Lower lobe of right lung (tissue), 2 donors: ENCODE measurements at regions not wholly inside any gene's neighbourhood (a gene's known extent, or its start where the extent isn't known, plus 50 kb on each side); places are given as distances from the start of the nearest gene placed in this dataset.
A peak's percentile ranks its signal among the peaks of the same experiment; 100 is the strongest.

ENCODE experiments used
- ATAC-seq, 2 donors: fragments of 200-7000 bp; cut with Tn5 transposase; one replicate each; pipeline ENCODE4 v1.9.1; 2020 to 2022; ENCODE audit warnings: mild to moderate bottlenecking in 2 of 2, moderate library complexity in 2 of 2
- DNase-seq: peaks from one replicate; pipeline ENCODE4 v3.0.0-alpha.2; 2020
- H3K27ac ChIP-seq: fragments of 200-600 bp; one replicate; pipeline ENCODE4 v1.8.0; 2022
- H3K27me3 ChIP-seq: fragments of 200-600 bp; one replicate; pipeline ENCODE4 v1.8.0; 2022; ENCODE audit warnings: low read depth
- H3K36me3 ChIP-seq: fragments of 200-600 bp; one replicate; pipeline ENCODE4 v1.8.0; 2022; ENCODE audit warnings: mild to moderate bottlenecking
- H3K4me1 ChIP-seq: fragments of 200-600 bp; one replicate; pipeline ENCODE4 v1.8.0; 2022
- H3K4me3 ChIP-seq: fragments of 200-600 bp; one replicate; pipeline ENCODE4 v1.8.0; 2022; ENCODE audit warnings: mild to moderate bottlenecking
- H3K9me3 ChIP-seq: fragments of 200-600 bp; one replicate; pipeline ENCODE4 v1.8.0; 2022
- intact Hi-C: fragments of 100-400 bp; cut with DNase I; formaldehyde crosslinking; loops from one replicate; pipeline ENCODE4 v1.11.0; 2022
- TF ChIP-seq, protein P1 (sequence below): fragments of 200-600 bp; IDR thresholded peaks from one replicate; pipeline ENCODE4 v1.8.0; 2022; ENCODE audit warnings: antibody characterized with exemption, mild to moderate bottlenecking
- donor health status: DM: no; HTN: yes; CAD: no; lungs with severe emphysema.

DNA sequence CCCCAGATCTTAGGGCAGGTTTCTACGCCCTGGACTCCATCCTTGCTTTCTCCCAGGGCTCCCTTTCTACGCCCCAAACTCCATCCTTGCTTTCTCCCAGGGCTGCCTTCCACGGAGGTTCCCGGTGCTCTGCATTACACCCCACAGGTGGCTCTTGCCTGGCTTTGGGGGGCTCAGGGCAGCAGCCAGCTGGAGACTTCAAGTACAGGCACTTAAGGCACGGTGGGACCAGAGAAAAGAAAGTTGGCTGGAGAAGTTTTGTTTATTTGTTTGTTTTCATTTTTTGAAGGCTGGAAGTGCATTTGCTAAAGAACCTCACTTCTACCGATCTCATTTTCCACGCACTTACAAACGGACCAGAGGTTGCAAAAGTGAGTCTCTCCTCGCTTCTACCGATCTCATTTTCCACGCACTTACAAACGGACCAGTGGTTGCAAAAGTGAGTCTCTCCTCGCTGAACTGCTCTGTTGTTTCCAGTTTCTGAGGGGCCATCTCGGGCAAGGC is 103.8 kb upstream of the MED13L start:
- intact Hi-C loops = no loop called here
- H3K4me1 ChIP-seq = peaks cover 17% of the 10 kb centered on the region
- H3K9me3 ChIP-seq = no peaks in the 10 kb centered on the region
- H3K4me3 ChIP-seq = no peak overlapping the region
- H3K27me3 ChIP-seq = no peaks in the 10 kb centered on the region
- no peaks in the 10 kb centered on the region for H3K36me3 ChIP-seq
- no peak for DNase-seq
- H3K27ac ChIP-seq = no peak overlapping the region
- TF ChIP-seq, protein P1, sequence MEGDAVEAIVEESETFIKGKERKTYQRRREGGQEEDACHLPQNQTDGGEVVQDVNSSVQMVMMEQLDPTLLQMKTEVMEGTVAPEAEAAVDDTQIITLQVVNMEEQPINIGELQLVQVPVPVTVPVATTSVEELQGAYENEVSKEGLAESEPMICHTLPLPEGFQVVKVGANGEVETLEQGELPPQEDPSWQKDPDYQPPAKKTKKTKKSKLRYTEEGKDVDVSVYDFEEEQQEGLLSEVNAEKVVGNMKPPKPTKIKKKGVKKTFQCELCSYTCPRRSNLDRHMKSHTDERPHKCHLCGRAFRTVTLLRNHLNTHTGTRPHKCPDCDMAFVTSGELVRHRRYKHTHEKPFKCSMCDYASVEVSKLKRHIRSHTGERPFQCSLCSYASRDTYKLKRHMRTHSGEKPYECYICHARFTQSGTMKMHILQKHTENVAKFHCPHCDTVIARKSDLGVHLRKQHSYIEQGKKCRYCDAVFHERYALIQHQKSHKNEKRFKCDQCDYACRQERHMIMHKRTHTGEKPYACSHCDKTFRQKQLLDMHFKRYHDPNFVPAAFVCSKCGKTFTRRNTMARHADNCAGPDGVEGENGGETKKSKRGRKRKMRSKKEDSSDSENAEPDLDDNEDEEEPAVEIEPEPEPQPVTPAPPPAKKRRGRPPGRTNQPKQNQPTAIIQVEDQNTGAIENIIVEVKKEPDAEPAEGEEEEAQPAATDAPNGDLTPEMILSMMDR = no peak
- ATAC-seq = no peak

DNA sequence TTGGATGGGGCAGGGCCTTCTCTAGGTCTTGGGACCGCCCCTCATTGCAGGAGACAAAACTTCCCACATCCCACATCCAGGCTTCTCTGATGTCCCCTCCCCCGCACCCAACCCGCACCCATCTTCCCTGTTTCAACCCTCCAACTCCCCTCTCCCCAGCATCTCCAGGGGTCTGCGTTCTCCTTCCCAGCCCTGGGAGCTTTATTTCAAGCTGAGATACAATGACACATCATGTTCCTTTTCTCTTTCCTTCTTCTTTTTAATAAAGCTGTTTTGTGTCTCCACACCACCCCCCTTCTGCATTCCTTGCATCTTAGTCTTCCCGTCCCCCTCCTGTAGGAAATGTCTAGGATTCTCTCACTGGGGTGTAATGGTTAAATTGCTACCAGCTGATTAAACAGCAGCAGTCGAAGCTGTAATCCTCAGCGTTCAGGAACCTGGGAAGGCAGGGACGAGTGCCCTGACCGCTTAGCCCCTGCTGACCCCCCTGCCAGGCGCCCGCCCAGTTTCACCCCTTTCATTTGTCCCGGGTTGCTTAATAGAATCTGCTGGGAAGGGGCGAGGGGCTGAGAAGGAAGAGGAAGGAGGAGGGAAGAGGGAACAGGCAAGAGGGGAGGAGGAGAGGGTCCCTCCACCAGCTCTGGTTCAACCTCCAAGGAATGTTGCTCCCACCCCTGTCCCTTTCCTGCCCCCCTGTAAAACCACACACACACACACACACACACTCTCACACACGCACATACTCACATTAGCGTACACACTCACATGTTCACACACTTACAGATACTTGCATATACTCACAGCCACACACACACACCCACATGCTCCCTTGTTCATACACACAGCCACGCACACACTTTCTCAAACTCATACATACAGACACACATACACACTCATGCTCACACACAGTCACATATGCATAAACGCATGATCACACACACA is 104.5 kb upstream of the MED13L start:
- intact Hi-C loops = no loop called here
- no peaks in the 10 kb centered on the region for H3K27me3 ChIP-seq
- ATAC-seq (peak in 1 of 2 donors; percentile 9), DNase-seq (no peak)
- TF ChIP-seq, protein P1 = no peak
- H3K4me1 ChIP-seq = peaks cover 17% of the 10 kb centered on the region
- no peaks in the 10 kb centered on the region for H3K9me3 ChIP-seq
- H3K27ac ChIP-seq = no peak overlapping the region
- H3K36me3 ChIP-seq = no peaks in the 10 kb centered on the region
- no peak overlapping the region for H3K4me3 ChIP-seq

DNA sequence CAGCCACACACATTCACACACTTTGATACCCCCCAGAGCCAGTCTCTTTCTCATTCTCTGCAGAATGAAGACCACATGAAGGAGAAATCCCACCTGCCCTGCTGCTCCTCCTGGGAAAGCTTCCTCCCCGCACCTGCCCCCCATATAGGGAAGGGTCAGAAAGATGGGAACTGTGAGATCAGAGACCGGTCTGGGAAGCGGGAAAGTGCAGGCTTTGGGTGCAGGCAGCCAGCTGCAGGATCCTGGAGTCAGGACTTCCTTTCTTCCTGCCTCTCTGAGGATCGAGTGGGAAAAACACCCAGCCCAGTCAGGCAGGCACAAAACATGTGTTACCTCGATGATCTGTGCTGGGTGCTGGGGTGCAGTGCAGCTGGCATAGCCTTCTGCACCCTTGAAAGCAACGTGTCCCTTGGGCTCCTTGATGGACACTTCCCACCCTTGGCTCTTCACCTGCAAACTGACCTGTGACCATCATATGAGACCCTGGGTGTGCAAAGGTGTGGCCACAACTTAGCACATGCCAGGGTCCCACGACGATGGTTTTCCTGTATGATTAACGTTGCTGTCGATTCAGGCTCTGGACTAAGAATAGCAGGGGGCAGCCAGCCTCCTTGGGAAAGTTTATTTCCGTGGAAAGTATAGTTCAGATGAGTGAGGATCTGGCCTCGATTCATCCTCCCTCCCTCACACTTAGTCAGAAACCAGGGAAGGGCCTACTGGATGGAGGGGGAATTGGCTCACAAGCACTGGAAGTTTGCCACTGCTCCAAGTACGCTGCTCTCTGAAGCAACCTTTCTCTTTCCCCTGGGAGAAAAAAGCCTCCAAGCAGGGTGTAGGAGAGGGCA is 105.4 kb upstream of the MED13L start:
- TF ChIP-seq, protein P1 = no peak

DNA sequence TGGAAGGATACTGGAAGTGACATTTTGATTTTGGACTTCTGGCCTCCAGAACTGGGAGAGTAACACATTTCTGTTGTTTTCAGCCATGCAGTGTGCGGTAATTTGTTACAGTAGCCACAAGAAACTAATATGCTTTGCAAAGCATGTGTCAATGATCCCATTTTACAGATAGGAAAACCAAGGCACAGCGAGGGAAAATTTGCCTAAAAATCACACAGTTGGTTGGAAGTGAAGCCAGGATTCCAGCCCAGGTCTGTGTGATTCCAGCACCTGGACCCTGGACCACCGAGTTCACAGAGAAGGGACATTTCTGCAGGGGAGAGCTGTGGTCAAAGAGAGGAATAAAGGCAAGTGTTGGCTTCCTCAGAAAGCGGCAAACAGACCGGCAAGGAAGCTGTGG is 106.7 kb upstream of the MED13L start:
- Histone ChIP-seq H3K4me3 (no peak overlapping the region), H3K4me1 (peaks cover 17% of the 10 kb centered on the region), H3K9me3 (no peaks in the 10 kb centered on the region), H3K36me3 (no peaks in the 10 kb centered on the region), H3K27me3 (no peaks in the 10 kb centered on the region), H3K27ac (no peak overlapping the region)
- intact Hi-C loops = no loop called here
- ATAC-seq (no peak), DNase-seq (no peak)
- TF ChIP-seq, protein P1 = no peak

More for the DNA sequence above, 105.4 kb upstream of the MED13L start:
- H3K9me3 ChIP-seq = no peaks in the 10 kb centered on the region
- H3K27me3 ChIP-seq = no peaks in the 10 kb centered on the region
- DNase-seq (no peak), ATAC-seq (peak; percentile 56 to 73)
- peaks cover 17% of the 10 kb centered on the region for H3K4me1 ChIP-seq
- no peaks in the 10 kb centered on the region for H3K36me3 ChIP-seq
- intact Hi-C loops = no loop called here
- no peak overlapping the region for H3K4me3 ChIP-seq
- H3K27ac ChIP-seq = no peak overlapping the region

DNA sequence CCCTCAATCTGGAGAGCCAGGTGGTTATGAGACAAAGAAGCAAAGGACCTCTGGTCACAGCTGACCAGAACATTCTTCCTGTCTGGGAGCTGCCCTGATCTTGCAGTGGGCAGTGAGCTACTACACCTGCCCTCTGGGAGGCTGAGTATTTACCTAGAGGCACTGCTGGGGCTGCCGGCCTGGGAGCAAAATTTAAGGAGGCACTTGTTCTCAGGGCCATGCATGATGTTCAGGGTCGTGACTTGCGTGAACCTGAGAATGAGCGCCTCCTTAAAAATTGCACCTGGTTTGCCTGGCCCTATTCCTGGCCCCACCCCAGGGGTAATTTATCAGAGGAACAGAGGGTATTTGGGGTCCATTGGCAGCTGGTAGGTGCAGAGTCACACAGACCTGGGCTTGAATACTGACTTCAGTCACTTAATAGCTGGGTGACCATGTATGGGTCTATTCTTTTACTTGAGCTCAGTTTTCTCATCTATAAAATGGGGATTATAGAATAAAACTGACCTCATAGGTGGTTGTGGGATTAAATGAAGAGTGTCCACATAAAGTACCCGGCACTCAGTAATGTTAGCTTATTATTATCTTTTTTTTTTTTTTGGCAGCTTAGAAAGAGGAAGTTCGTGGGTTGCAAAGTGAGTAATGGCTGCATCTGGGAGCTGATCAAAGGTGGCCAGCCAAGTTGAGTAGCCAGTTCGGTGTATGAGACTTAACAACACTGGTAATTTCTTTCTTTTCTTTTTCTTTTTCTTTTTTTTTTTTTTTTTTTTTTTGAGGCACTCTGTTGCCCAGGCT is 107.4 kb upstream of the MED13L start:
- no peaks in the 10 kb centered on the region for H3K9me3 ChIP-seq
- no peak overlapping the region for H3K4me3 ChIP-seq
- TF ChIP-seq, protein P1 = no peak
- ATAC-seq = no peak
- peaks cover 17% of the 10 kb centered on the region for H3K4me1 ChIP-seq
- no peaks in the 10 kb centered on the region for H3K27me3 ChIP-seq
- no peak for DNase-seq
- no peaks in the 10 kb centered on the region for H3K36me3 ChIP-seq
- H3K27ac ChIP-seq = no peak overlapping the region
- intact Hi-C loops = no loop called here
